ENCODE measurements at regions not wholly inside any gene's neighbourhood (a gene's known extent, or its start where the extent isn't known, plus 50 kb on each side); places are given as distances from the start of the nearest gene placed in this dataset.

DNA sequence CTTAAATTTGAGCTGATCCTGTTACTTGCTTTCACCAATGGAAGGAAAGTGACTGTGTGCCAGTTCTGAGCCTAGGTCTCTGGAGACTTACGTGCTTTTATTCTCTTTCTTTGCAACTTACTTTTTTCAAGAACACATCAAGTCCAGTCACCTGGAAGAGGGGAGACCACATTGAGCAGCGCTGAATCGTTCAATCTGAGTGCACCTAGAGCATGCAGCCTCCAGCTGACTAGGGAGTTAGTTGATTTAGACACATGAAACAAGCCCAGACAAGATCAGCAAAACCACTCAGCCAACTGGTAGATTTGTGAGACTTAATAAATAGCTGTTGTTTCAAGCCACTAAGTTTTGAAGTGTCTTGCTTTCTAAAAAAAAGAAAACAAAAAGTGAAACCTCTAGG is 1014.8 kb upstream of the FBXO33 start:
- ChIA-PET POLR2A (no interaction called here), CTCF (no interaction called here)
- H3K27ac Mint-ChIP-seq, result no peak overlapping the region
- ATAC-seq (replicated peaks in 1 of 4) (no peak), DNase-seq (no peak)
- H3K4me3 Mint-ChIP-seq, result no peak overlapping the region
- Histone ChIP-seq H3K4me1 (ENCODE audit: control insufficient read depth in 1 of 2, extremely low read depth in 1 of 2, insufficient read depth in 2 of 2, low read length in 2 of 2) (no peaks in the 10 kb centered on the region), H3K36me3 (ENCODE audit: control insufficient read depth in 2 of 2, extremely low read depth in 1 of 2, insufficient read depth in 1 of 2, low read length in 1 of 2) (no peaks in the 10 kb centered on the region), H3K9me3 (no peaks in the 10 kb centered on the region), H3K27ac (ENCODE audit: low read length) (no peak overlapping the region), H3K27me3 (replicated peaks in 1 of 2; ENCODE audit: control insufficient read depth in 2 of 2, extremely low read depth in 1 of 2, insufficient read depth in 2 of 2, low read length in 1 of 2) (no peaks in the 10 kb centered on the region), H3K4me3 (ENCODE audit: control insufficient read depth in 1 of 2, extremely low read depth in 1 of 2, low read length in 1 of 2) (no peak overlapping the region)
- no CpG with 5 or more reads among the region's 3 CpGs for WGBS (ENCODE audit: insufficient coverage)
- H3K36me3 Mint-ChIP-seq, result no peaks in the 10 kb centered on the region
- H3K27me3 Mint-ChIP-seq, result no peaks in the 10 kb centered on the region
- peaks cover 2 to 6% (median 3%) of the 10 kb centered on the region in 3 donors for H3K9me3 Mint-ChIP-seq
- H3K4me1 Mint-ChIP-seq, result no peaks in the 10 kb centered on the region

DNA sequence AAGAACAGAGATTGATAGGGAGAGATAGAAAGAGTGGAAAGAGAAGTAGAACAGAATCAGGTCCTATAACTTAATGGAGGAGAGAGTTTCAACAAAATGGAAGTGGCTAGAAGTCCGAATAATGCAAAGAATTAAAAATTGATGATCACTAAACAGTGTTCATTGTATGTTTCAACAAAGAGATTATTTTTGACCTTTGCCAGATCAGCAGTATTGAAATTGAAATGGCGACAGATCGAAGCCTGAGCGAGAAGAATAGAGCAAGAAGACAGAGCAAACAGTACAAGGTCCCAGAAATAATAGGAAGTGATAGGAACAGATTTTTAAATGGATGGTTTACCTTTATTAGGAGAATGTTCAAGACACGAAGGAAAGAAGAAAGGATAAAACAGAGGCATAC is 1012.8 kb upstream of the FBXO33 start:
- POLR2A ChIA-PET, result no interaction called here
- 95% methylated on average over 3 of the region's 5 CpGs for WGBS (ENCODE audit: insufficient coverage)
- H3K27me3 ChIP-seq (replicated peaks in 1 of 2; ENCODE audit: control insufficient read depth in 2 of 2, extremely low read depth in 1 of 2, insufficient read depth in 2 of 2, low read length in 1 of 2), result no peaks in the 10 kb centered on the region
- no peaks in the 10 kb centered on the region for H3K36me3 ChIP-seq (ENCODE audit: control insufficient read depth in 2 of 2, extremely low read depth in 1 of 2, insufficient read depth in 1 of 2, low read length in 1 of 2)
- DNase-seq (no peak), ATAC-seq (replicated peaks in 1 of 4) (no peak)
- no peak overlapping the region for H3K4me3 Mint-ChIP-seq
- H3K27ac Mint-ChIP-seq, result no peak overlapping the region
- CTCF ChIA-PET, result no interaction called here
- H3K4me1 Mint-ChIP-seq, result no peaks in the 10 kb centered on the region
- no peak overlapping the region for H3K27ac ChIP-seq (ENCODE audit: low read length)
- H3K4me1 ChIP-seq (ENCODE audit: control insufficient read depth in 1 of 2, extremely low read depth in 1 of 2, insufficient read depth in 2 of 2, low read length in 2 of 2), result no peaks in the 10 kb centered on the region
- H3K9me3 Mint-ChIP-seq, result peaks cover 2 to 6% (median 3%) of the 10 kb centered on the region in 3 donors
- H3K4me3 ChIP-seq (ENCODE audit: control insufficient read depth in 1 of 2, extremely low read depth in 1 of 2, low read length in 1 of 2), result no peak overlapping the region
- no peaks in the 10 kb centered on the region for H3K36me3 Mint-ChIP-seq
- H3K9me3 ChIP-seq, result peaks cover 3% of the 10 kb centered on the region
- no peaks in the 10 kb centered on the region for H3K27me3 Mint-ChIP-seq

DNA sequence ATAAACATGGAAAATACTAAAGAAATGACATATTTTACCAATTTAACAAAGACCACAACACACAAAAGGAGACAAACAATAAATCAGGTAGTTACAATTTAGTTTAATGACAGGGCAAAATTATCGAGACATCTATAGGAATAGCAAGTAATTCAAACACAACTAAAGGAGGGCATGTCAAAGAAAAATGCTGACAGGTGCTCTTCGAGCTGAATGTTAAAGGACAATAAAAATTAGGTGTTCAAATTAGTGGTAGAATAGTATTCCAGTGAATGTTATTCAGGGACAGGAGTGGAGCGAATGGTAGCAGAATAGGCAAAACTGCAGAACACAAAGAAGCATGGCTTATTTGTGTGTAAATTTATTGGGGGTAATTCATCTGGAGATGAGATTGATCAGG is 1004.3 kb upstream of the FBXO33 start:
- Histone ChIP-seq H3K27me3 (replicated peaks in 1 of 2; ENCODE audit: control insufficient read depth in 2 of 2, extremely low read depth in 1 of 2, insufficient read depth in 2 of 2, low read length in 1 of 2) (no peaks in the 10 kb centered on the region), H3K4me1 (ENCODE audit: control insufficient read depth in 1 of 2, extremely low read depth in 1 of 2, insufficient read depth in 2 of 2, low read length in 2 of 2) (no peaks in the 10 kb centered on the region), H3K4me3 (ENCODE audit: control insufficient read depth in 1 of 2, extremely low read depth in 1 of 2, low read length in 1 of 2) (no peak overlapping the region), H3K36me3 (ENCODE audit: control insufficient read depth in 2 of 2, extremely low read depth in 1 of 2, insufficient read depth in 1 of 2, low read length in 1 of 2) (no peaks in the 10 kb centered on the region), H3K27ac (ENCODE audit: low read length) (no peak overlapping the region), H3K9me3 (peaks cover under 1% of the 10 kb centered on the region)
- Mint-ChIP-seq H3K36me3 (no peaks in the 10 kb centered on the region), H3K9me3 (peaks cover 2 to 4% (median 3%) of the 10 kb centered on the region in 3 donors), H3K27ac (no peak overlapping the region), H3K4me1 (no peaks in the 10 kb centered on the region), H3K27me3 (no peaks in the 10 kb centered on the region), H3K4me3 (no peak overlapping the region)
- CTCF ChIA-PET, result no interaction called here
- no peak for ATAC-seq (replicated peaks in 1 of 4)
- 70% methylated on average over 2 of the region's 3 CpGs for whole genome bisulfite sequencing (ENCODE audit: insufficient coverage)
- DNase-seq, result no peak
- POLR2A ChIA-PET, result no interaction called here

DNA sequence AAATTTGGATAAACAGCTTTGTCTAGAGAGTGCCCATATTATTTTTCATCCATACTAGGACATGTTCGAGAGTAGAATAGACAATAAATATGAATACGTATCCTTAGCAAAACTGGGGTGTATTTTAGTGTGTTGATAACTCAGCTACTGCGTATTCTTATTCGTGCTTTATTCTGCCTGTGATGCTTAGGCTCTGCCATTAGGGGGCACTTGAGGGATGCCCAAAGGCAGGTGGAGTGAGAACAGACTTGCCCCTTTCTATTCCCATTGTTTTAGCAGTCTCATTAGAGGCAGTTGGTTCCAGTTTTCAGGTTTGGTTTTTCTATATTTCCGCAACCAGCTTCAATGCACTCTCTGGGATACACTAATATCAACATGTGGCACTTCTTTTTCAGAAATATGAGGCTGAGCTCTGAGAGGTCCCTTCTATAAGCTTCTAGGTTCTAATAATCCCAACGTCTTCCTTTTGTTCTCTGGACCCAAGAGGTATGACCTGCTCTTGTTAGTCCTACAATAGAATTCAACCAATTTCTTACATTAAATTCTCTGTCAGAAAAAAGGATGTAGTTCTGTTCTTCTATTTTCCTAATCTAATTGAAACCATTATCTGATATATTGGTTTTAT is 985.7 kb upstream of the FBXO33 start:
- Mint-ChIP-seq H3K4me1 (peaks cover 0 to 2% (median 0%) of the 10 kb centered on the region in 3 donors), H3K9me3 (no peaks in the 10 kb centered on the region), H3K4me3 (no peak overlapping the region), H3K36me3 (no peaks in the 10 kb centered on the region), H3K27ac (no peak overlapping the region), H3K27me3 (no peaks in the 10 kb centered on the region)
- DNase-seq (peak in 1 of 35 experiments; percentile 1), ATAC-seq (replicated peaks in 1 of 4) (no peak)
- Histone ChIP-seq H3K4me3 (ENCODE audit: control insufficient read depth in 1 of 2, extremely low read depth in 1 of 2, low read length in 1 of 2) (no peak overlapping the region), H3K36me3 (ENCODE audit: control insufficient read depth in 2 of 2, extremely low read depth in 1 of 2, insufficient read depth in 1 of 2, low read length in 1 of 2) (no peaks in the 10 kb centered on the region), H3K27me3 (replicated peaks in 1 of 2; ENCODE audit: control insufficient read depth in 2 of 2, extremely low read depth in 1 of 2, insufficient read depth in 2 of 2, low read length in 1 of 2) (no peaks in the 10 kb centered on the region), H3K27ac (ENCODE audit: low read length) (no peak overlapping the region), H3K9me3 (no peaks in the 10 kb centered on the region), H3K4me1 (ENCODE audit: control insufficient read depth in 1 of 2, extremely low read depth in 1 of 2, insufficient read depth in 2 of 2, low read length in 2 of 2) (no peaks in the 10 kb centered on the region)
- ChIA-PET CTCF (no interaction called here), POLR2A (no interaction called here)
- WGBS (ENCODE audit: insufficient coverage), result 61% methylated on average over 4 of the region's 6 CpGs

DNA sequence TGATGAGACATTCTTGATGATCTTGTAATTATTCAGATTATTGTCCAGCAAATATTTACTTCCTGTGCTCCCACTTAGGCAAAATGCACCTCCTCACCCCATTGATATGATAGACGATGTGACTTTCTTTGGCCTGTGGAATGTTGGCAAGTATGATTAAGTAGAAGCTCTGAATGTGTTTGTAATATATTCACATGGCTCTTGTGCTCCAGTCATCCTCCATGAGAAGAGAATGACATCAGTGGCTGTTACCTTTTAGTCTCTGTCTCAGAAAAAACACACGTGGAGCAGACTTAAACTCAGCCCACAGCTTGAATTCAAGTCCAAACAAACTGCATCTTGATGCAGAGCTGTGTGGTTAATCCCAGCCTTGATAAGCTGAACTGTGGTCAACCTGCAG is 984.3 kb upstream of the FBXO33 start:
- CTCF ChIA-PET, result no interaction called here

DNA sequence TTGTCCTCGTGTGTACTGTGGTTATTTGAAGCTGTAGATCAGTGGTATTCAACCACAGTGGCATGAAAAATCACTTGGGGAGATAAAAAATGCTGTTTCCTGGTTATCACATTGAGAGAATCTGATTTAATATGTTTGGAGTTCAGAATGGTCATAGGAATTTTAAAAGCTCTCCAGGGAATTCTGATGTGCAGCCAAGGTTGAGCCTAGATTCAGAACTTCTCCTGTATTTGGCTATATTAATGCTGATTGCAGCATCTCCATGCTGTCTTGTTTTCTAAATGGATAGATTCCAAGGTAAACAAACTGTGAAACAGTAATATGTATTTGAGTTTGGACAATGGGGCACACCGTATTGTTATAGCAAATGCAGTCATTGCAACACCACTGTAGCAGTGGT is 982.2 kb upstream of the FBXO33 start:
- no peaks in the 10 kb centered on the region for H3K36me3 Mint-ChIP-seq
- H3K4me3 Mint-ChIP-seq, result no peak overlapping the region
- no peaks in the 10 kb centered on the region for H3K9me3 ChIP-seq
- no peaks in the 10 kb centered on the region for H3K4me1 ChIP-seq (ENCODE audit: control insufficient read depth in 1 of 2, extremely low read depth in 1 of 2, insufficient read depth in 2 of 2, low read length in 2 of 2)
- peaks cover 0 to 1% (median 0%) of the 10 kb centered on the region in 3 donors for H3K9me3 Mint-ChIP-seq
- no peaks in the 10 kb centered on the region for H3K27me3 Mint-ChIP-seq
- no peak overlapping the region for H3K4me3 ChIP-seq (ENCODE audit: control insufficient read depth in 1 of 2, extremely low read depth in 1 of 2, low read length in 1 of 2)
- H3K36me3 ChIP-seq (ENCODE audit: control insufficient read depth in 2 of 2, extremely low read depth in 1 of 2, insufficient read depth in 1 of 2, low read length in 1 of 2), result no peaks in the 10 kb centered on the region
- peaks cover 0 to 2% (median 0%) of the 10 kb centered on the region in 3 donors for H3K4me1 Mint-ChIP-seq
- WGBS (ENCODE audit: insufficient coverage), result 33% methylated on average over 1 of the region's 2 CpGs
- H3K27ac Mint-ChIP-seq, result no peak overlapping the region
- no peaks in the 10 kb centered on the region for H3K27me3 ChIP-seq (replicated peaks in 1 of 2; ENCODE audit: control insufficient read depth in 2 of 2, extremely low read depth in 1 of 2, insufficient read depth in 2 of 2, low read length in 1 of 2)
- DNase-seq (no peak), ATAC-seq (replicated peaks in 1 of 4) (no peak)
- CTCF ChIA-PET, result no interaction called here
- H3K27ac ChIP-seq (ENCODE audit: low read length), result no peak overlapping the region
- POLR2A ChIA-PET, result no interaction called here

More for the DNA sequence above, 984.3 kb upstream of the FBXO33 start:
- DNase-seq (no peak), ATAC-seq (replicated peaks in 1 of 4) (no peak)
- Histone ChIP-seq H3K4me1 (ENCODE audit: control insufficient read depth in 1 of 2, extremely low read depth in 1 of 2, insufficient read depth in 2 of 2, low read length in 2 of 2) (no peaks in the 10 kb centered on the region), H3K4me3 (ENCODE audit: control insufficient read depth in 1 of 2, extremely low read depth in 1 of 2, low read length in 1 of 2) (no peak overlapping the region), H3K27ac (ENCODE audit: low read length) (no peak overlapping the region), H3K27me3 (replicated peaks in 1 of 2; ENCODE audit: control insufficient read depth in 2 of 2, extremely low read depth in 1 of 2, insufficient read depth in 2 of 2, low read length in 1 of 2) (no peaks in the 10 kb centered on the region), H3K36me3 (ENCODE audit: control insufficient read depth in 2 of 2, extremely low read depth in 1 of 2, insufficient read depth in 1 of 2, low read length in 1 of 2) (no peaks in the 10 kb centered on the region), H3K9me3 (no peaks in the 10 kb centered on the region)
- Mint-ChIP-seq H3K27me3 (no peaks in the 10 kb centered on the region), H3K36me3 (no peaks in the 10 kb centered on the region), H3K4me3 (no peak overlapping the region), H3K9me3 (no peaks in the 10 kb centered on the region), H3K27ac (no peak overlapping the region), H3K4me1 (peaks cover 0 to 2% (median 0%) of the 10 kb centered on the region in 3 donors)
- WGBS (ENCODE audit: insufficient coverage), result 20% methylated on average over 1 of the region's 2 CpGs
- POLR2A ChIA-PET, result no interaction called here

DNA sequence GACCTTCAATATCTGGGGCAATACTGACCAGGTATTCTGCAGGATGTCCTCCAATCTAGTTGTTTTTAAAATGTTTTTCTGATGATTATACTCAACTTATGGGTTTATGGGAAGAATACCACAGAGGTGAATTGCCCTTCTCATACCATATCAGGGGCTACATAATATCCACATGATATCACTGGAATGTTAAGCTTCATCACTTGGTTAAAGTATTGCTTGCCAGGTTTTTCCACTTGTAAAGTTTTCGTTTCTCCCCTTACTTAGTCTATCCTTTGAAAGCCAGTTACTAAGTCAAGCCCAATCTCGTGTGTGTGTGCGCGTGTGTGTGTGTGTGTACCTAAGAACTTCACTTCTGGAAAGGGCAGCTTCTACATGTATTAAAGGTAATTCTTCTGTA is 980.9 kb upstream of the FBXO33 start:
- Histone ChIP-seq H3K4me3 (ENCODE audit: control insufficient read depth in 1 of 2, extremely low read depth in 1 of 2, low read length in 1 of 2) (no peak overlapping the region), H3K27me3 (replicated peaks in 1 of 2; ENCODE audit: control insufficient read depth in 2 of 2, extremely low read depth in 1 of 2, insufficient read depth in 2 of 2, low read length in 1 of 2) (no peaks in the 10 kb centered on the region), H3K27ac (ENCODE audit: low read length) (no peak overlapping the region), H3K4me1 (ENCODE audit: control insufficient read depth in 1 of 2, extremely low read depth in 1 of 2, insufficient read depth in 2 of 2, low read length in 2 of 2) (no peaks in the 10 kb centered on the region), H3K36me3 (ENCODE audit: control insufficient read depth in 2 of 2, extremely low read depth in 1 of 2, insufficient read depth in 1 of 2, low read length in 1 of 2) (no peaks in the 10 kb centered on the region), H3K9me3 (no peaks in the 10 kb centered on the region)
- H3K27me3 Mint-ChIP-seq, result no peaks in the 10 kb centered on the region
- no peak for ATAC-seq (replicated peaks in 1 of 4)
- H3K4me1 Mint-ChIP-seq, result peaks cover 0 to 2% (median 0%) of the 10 kb centered on the region in 3 donors
- H3K9me3 Mint-ChIP-seq, result peaks cover 4 to 5% (median 4%) of the 10 kb centered on the region in 3 donors
- H3K36me3 Mint-ChIP-seq, result no peaks in the 10 kb centered on the region
- ChIA-PET POLR2A (no interaction called here), CTCF (interaction anchor here in 1 of 2 donors (0.6 kb wide), 1 partner anchor 157 kb away, joined by 3 read pairs; no protein-coding TSS in a partner anchor)
- WGBS (ENCODE audit: insufficient coverage), result no CpG with 5 or more reads among the region's 4 CpGs
- no peak overlapping the region for H3K4me3 Mint-ChIP-seq
- DNase-seq, result no peak
- H3K27ac Mint-ChIP-seq, result no peak overlapping the region
